Hematopoietic multipotent progenitor cell treated with erythropoietin and hydrocortisone succinate and interleukin-3 and kit ligand, for 15 days (in vitro differentiated cells): ENCODE measurements at regions not wholly inside any gene's neighbourhood (a gene's known extent, or its start where the extent isn't known, plus 50 kb on each side); places are given as distances from the start of the nearest gene placed in this dataset.

ENCODE experiments used
- DNase-seq: peaks from one replicate; pipeline ENCODE4 v3.0.0-alpha.2; 2015; ENCODE audit warnings: low spot score

- DNase-seq, result no peak
These were observed 171.9 kb upstream of the NR5A2 start for GRCh38 chr1:199855580-199855979.

- no peak for DNase-seq
These were observed 171.2 kb upstream of the NR5A2 start for GRCh38 chr1:199856216-199856780.

GRCh38 chr1:199857108-199857507 is 170.4 kb upstream of the NR5A2 start:
- no peak for DNase-seq

- no peak for DNase-seq
These were observed 170.0 kb upstream of the NR5A2 start for GRCh38 chr1:199857516-199857915.

- no peak for DNase-seq
These were observed 169.3 kb upstream of the NR5A2 start for GRCh38 chr1:199858171-199858570.

GRCh38 chr1:199858856-199859255 is 168.7 kb upstream of the NR5A2 start:
- DNase-seq, result no peak

- DNase-seq, result no peak
These were observed 168.0 kb upstream of the NR5A2 start for GRCh38 chr1:199859491-199859933.

- no peak for DNase-seq
These were observed 166.3 kb upstream of the NR5A2 start for GRCh38 chr1:199861020-199861795.

- no peak for DNase-seq
These were observed 165.5 kb upstream of the NR5A2 start for GRCh38 chr1:199862047-199862446.

- DNase-seq, result no peak
These were observed 161.3 kb upstream of the NR5A2 start for GRCh38 chr1:199866210-199866617.

- DNase-seq, result no peak
These were observed 159.9 kb upstream of the NR5A2 start for GRCh38 chr1:199867601-199868000.

- DNase-seq, result no peak
These were observed 158.7 kb upstream of the NR5A2 start for GRCh38 chr1:199868777-199869176.

- DNase-seq, result no peak
These were observed 152.2 kb upstream of the NR5A2 start for GRCh38 chr1:199875337-199875736.

GRCh38 chr1:199875856-199876255 is 151.7 kb upstream of the NR5A2 start:
- DNase-seq, result no peak

- no peak for DNase-seq
These were observed 149.8 kb upstream of the NR5A2 start for GRCh38 chr1:199877526-199878384.

GRCh38 chr1:199878823-199879222 is 148.7 kb upstream of the NR5A2 start:
- DNase-seq, result no peak

- no peak for DNase-seq
These were observed 128.9 kb upstream of the NR5A2 start for GRCh38 chr1:199898654-199899053.

- no peak for DNase-seq
These were observed 126.2 kb upstream of the NR5A2 start for GRCh38 chr1:199901341-199901740.

GRCh38 chr1:199907361-199907760 is 120.1 kb upstream of the NR5A2 start:
- no peak for DNase-seq

GRCh38 chr1:199909137-199909536 is 118.4 kb upstream of the NR5A2 start:
- DNase-seq, result no peak

- DNase-seq, result no peak
These were observed 114.2 kb upstream of the NR5A2 start for GRCh38 chr1:199913318-199913717.

- no peak for DNase-seq
These were observed 113.0 kb upstream of the NR5A2 start for GRCh38 chr1:199914546-199914945.
